ENCODE measurements at regions not wholly inside any gene's neighbourhood (a gene's known extent, or its start where the extent isn't known, plus 50 kb on each side); places are given as distances from the start of the nearest gene placed in this dataset.

- Histone ChIP-seq H3K27me3 (replicated peaks; ENCODE audit: control insufficient read depth, insufficient read depth, low read length) (no peaks in the 10 kb centered on the region; the same call in 1 of the 2 replicates), H3K36me3 (ENCODE audit: control insufficient read depth, insufficient read depth, low read length) (no peaks in the 10 kb centered on the region), H3K4me3 (replicated peaks; ENCODE audit: low read depth, low read length) (no peak overlapping the region)
- TF ChIP-seq CTCF (IDR thresholded peaks at IDR 0.05; ENCODE audit: insufficient read depth, low read length, poor library complexity, severe bottlenecking): no peak
- no peak for DNase-seq (ENCODE audit: extremely low read depth, insufficient read length)
Observed at GRCh38 chr7:355568-355967, 65.6 kb downstream of the FOXL3 start.

- H3K4me3 ChIP-seq (replicated peaks; ENCODE audit: low read depth, low read length): no peak overlapping the region
- DNase-seq (ENCODE audit: extremely low read depth, insufficient read length): no peak
- H3K27me3 ChIP-seq (replicated peaks; ENCODE audit: control insufficient read depth, insufficient read depth, low read length): no peaks in the 10 kb centered on the region; the same call in 1 of the 2 replicates
- no peaks in the 10 kb centered on the region for H3K36me3 ChIP-seq (ENCODE audit: control insufficient read depth, insufficient read depth, low read length)
- TF ChIP-seq CTCF (IDR thresholded peaks at IDR 0.05; ENCODE audit: insufficient read depth, low read length, poor library complexity, severe bottlenecking): no peak
Observed at GRCh38 chr7:356087-356486, 66.1 kb downstream of the FOXL3 start.

GRCh38 chr7:356691-357462, 66.9 kb downstream of the FOXL3 start:
- Histone ChIP-seq H3K27me3 (replicated peaks; ENCODE audit: control insufficient read depth, insufficient read depth, low read length) (no peaks in the 10 kb centered on the region; the same call in 1 of the 2 replicates), H3K4me3 (replicated peaks; ENCODE audit: low read depth, low read length) (no peak overlapping the region), H3K36me3 (ENCODE audit: control insufficient read depth, insufficient read depth, low read length) (no peaks in the 10 kb centered on the region)
- no peak for TF ChIP-seq CTCF (IDR thresholded peaks at IDR 0.05; ENCODE audit: insufficient read depth, low read length, poor library complexity, severe bottlenecking)
- DNase-seq (ENCODE audit: extremely low read depth, insufficient read length): no peak

- no peak for TF ChIP-seq CTCF (IDR thresholded peaks at IDR 0.05; ENCODE audit: insufficient read depth, low read length, poor library complexity, severe bottlenecking)
Observed at GRCh38 chr7:357531-358209, 67.7 kb downstream of the FOXL3 start.

GRCh38 chr7:358352-358751, 68.4 kb downstream of the FOXL3 start:
- no peak for DNase-seq (ENCODE audit: extremely low read depth, insufficient read length)
- no peaks in the 10 kb centered on the region for H3K36me3 ChIP-seq (ENCODE audit: control insufficient read depth, insufficient read depth, low read length)
- no peaks in the 10 kb centered on the region; the same call in 1 of the 2 replicates for H3K27me3 ChIP-seq (replicated peaks; ENCODE audit: control insufficient read depth, insufficient read depth, low read length)
- TF ChIP-seq CTCF (IDR thresholded peaks at IDR 0.05; ENCODE audit: insufficient read depth, low read length, poor library complexity, severe bottlenecking): no peak
- no peak overlapping the region for H3K4me3 ChIP-seq (replicated peaks; ENCODE audit: low read depth, low read length)

More at GRCh38 chr7:357531-358209, 67.7 kb downstream of the FOXL3 start:
- no peaks in the 10 kb centered on the region; the same call in 1 of the 2 replicates for H3K27me3 ChIP-seq (replicated peaks; ENCODE audit: control insufficient read depth, insufficient read depth, low read length)
- no peaks in the 10 kb centered on the region for H3K36me3 ChIP-seq (ENCODE audit: control insufficient read depth, insufficient read depth, low read length)
- H3K4me3 ChIP-seq (replicated peaks; ENCODE audit: low read depth, low read length): no peak overlapping the region
- no peak for DNase-seq (ENCODE audit: extremely low read depth, insufficient read length)

Data from GM06990 (cell line).